Stimulated activated CD4-positive, alpha-beta T cell treated with anti-CD3 and anti-CD28 coated beads, TNF-alpha, amount 100 ng/mL, for 1 hour (primary cell): ENCODE measurements at regions not wholly inside any gene's neighbourhood (a gene's known extent, or its start where the extent isn't known, plus 50 kb on each side); places are given as distances from the start of the nearest gene placed in this dataset.

Experiments used
- DNase-seq, 3 donors: peaks; one replicate each; pipeline ENCODE4 v3.0.0-alpha.2; 2020; ENCODE audit warnings: low read depth in 3 of 3, low spot score in 1 of 3

- DNase-seq, result no peak
Observed at GRCh38 chr6:105817370-105817769, 268.8 kb upstream of the PRDM1 start.

GRCh38 chr6:105816847-105817246 is 269.3 kb upstream of the PRDM1 start:
- no peak for DNase-seq

- DNase-seq, result no peak
Observed at GRCh38 chr6:105815661-105816555, 270.2 kb upstream of the PRDM1 start.

- DNase-seq, result no peak
Observed at GRCh38 chr6:105814745-105815536, 271.2 kb upstream of the PRDM1 start.

GRCh38 chr6:105810922-105811482 is 275.1 kb upstream of the PRDM1 start:
- no peak for DNase-seq

- peak in 1 of 3 donors; percentile 3 for DNase-seq
Observed at GRCh38 chr6:105810105-105810921, 275.8 kb upstream of the PRDM1 start.

GRCh38 chr6:105808571-105808970 is 277.6 kb upstream of the PRDM1 start:
- no peak for DNase-seq

- no peak for DNase-seq
Observed at GRCh38 chr6:105807905-105808304, 278.2 kb upstream of the PRDM1 start.

- no peak for DNase-seq
Observed at GRCh38 chr6:105806486-105806920, 279.6 kb upstream of the PRDM1 start.

GRCh38 chr6:105805501-105806023 is 280.6 kb upstream of the PRDM1 start:
- DNase-seq, result no peak

- no peak for DNase-seq
Observed at GRCh38 chr6:105804424-105804823, 281.7 kb upstream of the PRDM1 start.

GRCh38 chr6:105804000-105804399 is 282.1 kb upstream of the PRDM1 start:
- DNase-seq, result no peak

GRCh38 chr6:105803442-105803841 is 282.7 kb upstream of the PRDM1 start:
- DNase-seq, result no peak

GRCh38 chr6:105802703-105803102 is 283.4 kb upstream of the PRDM1 start:
- DNase-seq, result no peak

GRCh38 chr6:105800871-105801270 is 285.3 kb upstream of the PRDM1 start:
- no peak for DNase-seq

- no peak for DNase-seq
Observed at GRCh38 chr6:105800398-105800797, 285.7 kb upstream of the PRDM1 start.

- no peak for DNase-seq
Observed at GRCh38 chr6:105799056-105799455, 287.1 kb upstream of the PRDM1 start.

GRCh38 chr6:105797983-105798453 is 288.1 kb upstream of the PRDM1 start:
- no peak for DNase-seq

GRCh38 chr6:105797286-105797979 is 288.7 kb upstream of the PRDM1 start:
- no peak for DNase-seq

- no peak for DNase-seq
Observed at GRCh38 chr6:105795913-105796517, 290.1 kb upstream of the PRDM1 start.
